SU-DHL-6 (cell line): ENCODE measurements at regions not wholly inside any gene's neighbourhood (a gene's known extent, or its start where the extent isn't known, plus 50 kb on each side); places are given as distances from the start of the nearest gene placed in this dataset.

ENCODE experiments used
- H2AFZ ChIP-seq: fragments of 200-600 bp; sonication (generic); 2 replicates; pipeline ENCODE4 v1.6.1; 2014; ENCODE audit warnings: low read depth, mild to moderate bottlenecking, moderate library complexity, mixed read lengths, antibody characterized with exemption, low read length; ENCODE audit not compliant: severe bottlenecking
- H3F3A ChIP-seq: fragments of 200-600 bp; shearing (Covaris generic); 2 replicates; pipeline ENCODE4 v1.6.0; 2016; ENCODE audit warnings: antibody characterized with exemption, mild to moderate bottlenecking; ENCODE audit not compliant: insufficient read depth
- H3K27ac ChIP-seq: fragments of 200-600 bp; sonication (generic); 2 replicates; pipeline ENCODE4 v1.5.1; 2016; ENCODE audit warnings: low read depth, mild to moderate bottlenecking, low read length, moderate library complexity, mixed read lengths
- H3K27me3 ChIP-seq: fragments of 200-600 bp; sonication (generic), shearing (Covaris generic); 2 replicates; pipeline ENCODE4 v1.6.0; 2014; ENCODE audit warnings: mild to moderate bottlenecking, low read length
- H3K36me3 ChIP-seq: fragments of 200-600 bp; sonication (generic); 2 replicates; pipeline ENCODE4 v1.6.1; 2014; ENCODE audit warnings: mild to moderate bottlenecking, low read length, mixed read lengths
- H3K4me2 ChIP-seq: fragments of 300-600, 200-600 bp; shearing (Covaris generic), sonication (generic); 2 replicates; pipeline ENCODE4 v1.6.0; 2014; ENCODE audit warnings: low read length, low read depth, mild to moderate bottlenecking; ENCODE audit not compliant: poor library complexity, severe bottlenecking
- H3K4me3 ChIP-seq: fragments of 200-600 bp; sonication (generic); 2 replicates; pipeline ENCODE4 v1.5.1; 2014; ENCODE audit warnings: antibody characterized with exemption, low read length, mild to moderate bottlenecking, mixed read lengths; ENCODE audit not compliant: insufficient read depth, poor library complexity, severe bottlenecking
- H3K79me2 ChIP-seq: fragments of 200-600 bp; sonication (generic); 2 replicates; pipeline ENCODE4 v1.6.1; 2014; ENCODE audit warnings: mild to moderate bottlenecking, low read length, moderate library complexity; ENCODE audit not compliant: insufficient read depth
- H3K9ac ChIP-seq: fragments of 200-600 bp; sonication (generic); 2 replicates; pipeline ENCODE4 v1.7.0; 2014; ENCODE audit warnings: mild to moderate bottlenecking, low read length
- H3K9me2 ChIP-seq: fragments of 200-600 bp; sonication (generic); replicated peaks from 2 replicates; pipeline ENCODE4 v1.6.1; 2014; ENCODE audit warnings: low read length; ENCODE audit not compliant: insufficient read depth
- H3K9me3 ChIP-seq: fragments of 200-600 bp; sonication (generic); 2 replicates; pipeline ENCODE4 v1.6.1; 2014; ENCODE audit warnings: low read length, mixed read lengths; ENCODE audit not compliant: insufficient read depth
- H4K20me1 ChIP-seq: fragments of 200-600 bp; sonication (generic); 2 replicates; pipeline ENCODE4 v1.6.1; 2014; ENCODE audit warnings: low read depth, mild to moderate bottlenecking, antibody characterized with exemption, low read length, moderate library complexity, mixed read lengths
- EZH2phosphoT487 ChIP-seq: fragments of 200-600 bp; sonication (generic), shearing (Covaris generic); conservative IDR thresholded peaks from 2 replicates; pipeline ENCODE4 v1.6.1; 2018; ENCODE audit warnings: mild to moderate bottlenecking, antibody characterized with exemption, low read length, moderate library complexity, mixed read lengths
- TF ChIP-seq, protein P1 (sequence below): fragments of 200-600 bp; sonication (generic); IDR thresholded peaks from one replicate; pipeline ENCODE4 v1.5.1; 2017; ENCODE audit warnings: antibody characterized with exemption, mild to moderate bottlenecking, low read length, moderate library complexity; ENCODE audit not compliant: insufficient read depth, poor library complexity, severe bottlenecking

- no peak overlapping the region for H3K27ac ChIP-seq
- no peak overlapping the region for H3K4me2 ChIP-seq
- no peaks in the 10 kb centered on the region for H3K79me2 ChIP-seq
- H3K27me3 ChIP-seq: no peaks in the 10 kb centered on the region
- no peak for TF ChIP-seq EZH2phosphoT487
- TF ChIP-seq, protein P1, sequence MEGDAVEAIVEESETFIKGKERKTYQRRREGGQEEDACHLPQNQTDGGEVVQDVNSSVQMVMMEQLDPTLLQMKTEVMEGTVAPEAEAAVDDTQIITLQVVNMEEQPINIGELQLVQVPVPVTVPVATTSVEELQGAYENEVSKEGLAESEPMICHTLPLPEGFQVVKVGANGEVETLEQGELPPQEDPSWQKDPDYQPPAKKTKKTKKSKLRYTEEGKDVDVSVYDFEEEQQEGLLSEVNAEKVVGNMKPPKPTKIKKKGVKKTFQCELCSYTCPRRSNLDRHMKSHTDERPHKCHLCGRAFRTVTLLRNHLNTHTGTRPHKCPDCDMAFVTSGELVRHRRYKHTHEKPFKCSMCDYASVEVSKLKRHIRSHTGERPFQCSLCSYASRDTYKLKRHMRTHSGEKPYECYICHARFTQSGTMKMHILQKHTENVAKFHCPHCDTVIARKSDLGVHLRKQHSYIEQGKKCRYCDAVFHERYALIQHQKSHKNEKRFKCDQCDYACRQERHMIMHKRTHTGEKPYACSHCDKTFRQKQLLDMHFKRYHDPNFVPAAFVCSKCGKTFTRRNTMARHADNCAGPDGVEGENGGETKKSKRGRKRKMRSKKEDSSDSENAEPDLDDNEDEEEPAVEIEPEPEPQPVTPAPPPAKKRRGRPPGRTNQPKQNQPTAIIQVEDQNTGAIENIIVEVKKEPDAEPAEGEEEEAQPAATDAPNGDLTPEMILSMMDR: no peak
- no peaks in the 10 kb centered on the region for H3K9me3 ChIP-seq
- no peaks in the 10 kb centered on the region for H3F3A ChIP-seq
- H3K4me3 ChIP-seq: no peak overlapping the region
- no peak overlapping the region for H3K9ac ChIP-seq
- H3K36me3 ChIP-seq: no peaks in the 10 kb centered on the region
- H4K20me1 ChIP-seq: no peaks in the 10 kb centered on the region
- no peaks in the 10 kb centered on the region; the same call in 1 of the 2 replicates for H3K9me2 ChIP-seq
- H2AFZ ChIP-seq: no peak overlapping the region
These were observed 494.8 kb upstream of the MAN1A1 start for GRCh38 chr6:119844387-119844786.

- H3K4me2 ChIP-seq: no peak overlapping the region
- TF ChIP-seq, protein P1: no peak
- TF ChIP-seq EZH2phosphoT487: no peak
- no peaks in the 10 kb centered on the region for H3F3A ChIP-seq
- H3K9me3 ChIP-seq: no peaks in the 10 kb centered on the region
- H3K79me2 ChIP-seq: no peaks in the 10 kb centered on the region
- H3K9ac ChIP-seq: no peak overlapping the region
- no peak overlapping the region for H3K27ac ChIP-seq
- no peaks in the 10 kb centered on the region for H3K36me3 ChIP-seq
- no peaks in the 10 kb centered on the region for H3K27me3 ChIP-seq
- no peaks in the 10 kb centered on the region for H4K20me1 ChIP-seq
- no peaks in the 10 kb centered on the region; the same call in 1 of the 2 replicates for H3K9me2 ChIP-seq
- no peak overlapping the region for H3K4me3 ChIP-seq
- no peak overlapping the region for H2AFZ ChIP-seq
These were observed 492.6 kb upstream of the MAN1A1 start for GRCh38 chr6:119842191-119842590.

- no peaks in the 10 kb centered on the region for H3K36me3 ChIP-seq
- H3K9me3 ChIP-seq: no peaks in the 10 kb centered on the region
- no peaks in the 10 kb centered on the region for H3K79me2 ChIP-seq
- H3K27me3 ChIP-seq: no peaks in the 10 kb centered on the region
- no peak overlapping the region for H3K4me2 ChIP-seq
- no peaks in the 10 kb centered on the region for H4K20me1 ChIP-seq
- TF ChIP-seq, protein P1: no peak
- no peak for TF ChIP-seq EZH2phosphoT487
- no peak overlapping the region for H3K4me3 ChIP-seq
- H3K9ac ChIP-seq: no peak overlapping the region
- H3K27ac ChIP-seq: no peak overlapping the region
- H3K9me2 ChIP-seq: no peaks in the 10 kb centered on the region; the same call in 1 of the 2 replicates
- H2AFZ ChIP-seq: no peak overlapping the region
- no peaks in the 10 kb centered on the region for H3F3A ChIP-seq
These were observed 488.5 kb upstream of the MAN1A1 start for GRCh38 chr6:119838043-119838442.

DNA sequence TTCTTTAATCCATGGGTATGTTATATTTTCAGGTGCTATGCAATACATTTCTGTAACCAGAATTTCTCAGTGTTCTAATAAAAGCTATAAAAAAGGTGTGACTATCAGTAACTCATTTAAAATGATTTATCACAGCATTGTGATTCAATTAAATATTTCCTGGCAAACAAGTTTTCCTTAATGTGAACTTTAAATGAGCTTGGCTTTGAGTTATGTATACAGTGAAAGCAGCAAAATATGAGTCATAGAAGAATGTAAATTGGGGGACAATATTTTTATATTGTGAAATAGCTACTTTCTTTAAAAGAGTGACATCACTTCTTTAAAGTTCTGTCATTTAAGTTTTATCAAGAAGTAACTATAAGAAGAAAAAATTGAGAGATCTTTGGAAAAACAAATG, 484.9 kb upstream of the MAN1A1 start:
- no peak overlapping the region for H3K27ac ChIP-seq
- H3K4me3 ChIP-seq: no peak overlapping the region

More for the DNA sequence above, 484.9 kb upstream of the MAN1A1 start:
- Histone ChIP-seq H2AFZ (no peak overlapping the region), H3K9me2 (no peaks in the 10 kb centered on the region), H3K27me3 (no peaks in the 10 kb centered on the region), H3K4me2 (no peak overlapping the region), H3K79me2 (no peaks in the 10 kb centered on the region), H3F3A (no peaks in the 10 kb centered on the region), H4K20me1 (no peaks in the 10 kb centered on the region), H3K36me3 (no peaks in the 10 kb centered on the region), H3K9me3 (no peaks in the 10 kb centered on the region), H3K9ac (no peak overlapping the region)
- TF ChIP-seq EZH2phosphoT487: no peak
- TF ChIP-seq, protein P1: no peak
